ENCODE measurements at regions not wholly inside any gene's neighbourhood (a gene's known extent, or its start where the extent isn't known, plus 50 kb on each side); places are given as distances from the start of the nearest gene placed in this dataset.
"Not testable (repeated sequence)": the region's sequence is repeated elsewhere in the genome, so short reads cannot be mapped to it uniquely, and the experiment has no call there.

GRCh38 chr11:106277484-106277883, 200.0 kb downstream of the AASDHPPT start:
- DNase-seq, result no peak

- no peak for DNase-seq
These were observed 200.9 kb downstream of the AASDHPPT start for GRCh38 chr11:106278391-106278790.

GRCh38 chr11:106280036-106280435, 202.6 kb downstream of the AASDHPPT start:
- DNase-seq, result no peak

GRCh38 chr11:106281455-106282173, 204.2 kb downstream of the AASDHPPT start:
- peak in 1 of 3 donors; percentile 73 for DNase-seq

GRCh38 chr11:106286881-106287504, 209.5 kb downstream of the AASDHPPT start:
- no peak for DNase-seq

GRCh38 chr11:106288057-106288456, 210.6 kb downstream of the AASDHPPT start:
- no peak for DNase-seq

- no peak for DNase-seq
These were observed 211.4 kb downstream of the AASDHPPT start for GRCh38 chr11:106288822-106289387.

GRCh38 chr11:106292526-106292925, 215.1 kb downstream of the AASDHPPT start:
- no peak for DNase-seq

- no peak for DNase-seq
These were observed 218.5 kb downstream of the AASDHPPT start for GRCh38 chr11:106295974-106296373.

- no peak for DNase-seq
These were observed 225.0 kb downstream of the AASDHPPT start for GRCh38 chr11:106302416-106302815.

- peak in 1 of 3 donors; percentile 21 for DNase-seq
These were observed 226.8 kb downstream of the AASDHPPT start for GRCh38 chr11:106304274-106304673.

GRCh38 chr11:106305458-106305857, 228.0 kb downstream of the AASDHPPT start:
- DNase-seq, result no peak

- no peak for DNase-seq
These were observed 229.5 kb downstream of the AASDHPPT start for GRCh38 chr11:106306942-106307341.

- no peak for DNase-seq
These were observed 231.7 kb downstream of the AASDHPPT start for GRCh38 chr11:106309070-106309684.

GRCh38 chr11:106311531-106312230, 234.2 kb downstream of the AASDHPPT start:
- DNase-seq, result peak in 1 of 3 donors; percentile 11

- DNase-seq, result not testable (repeated sequence)
These were observed 239.8 kb downstream of the AASDHPPT start for GRCh38 chr11:106317208-106317773.

- DNase-seq, result no peak
These were observed 244.1 kb downstream of the AASDHPPT start for GRCh38 chr11:106321601-106322000.

- DNase-seq, result no peak
These were observed 244.6 kb downstream of the AASDHPPT start for GRCh38 chr11:106322106-106322505.

- no peak for DNase-seq
These were observed 248.6 kb downstream of the AASDHPPT start for GRCh38 chr11:106326087-106326486.

GRCh38 chr11:106327134-106327533, 249.7 kb downstream of the AASDHPPT start:
- DNase-seq, result no peak

GRCh38 chr11:106327637-106328036, 250.2 kb downstream of the AASDHPPT start:
- DNase-seq, result no peak
